ENCODE measurements at regions not wholly inside any gene's neighbourhood (a gene's known extent, or its start where the extent isn't known, plus 50 kb on each side); places are given as distances from the start of the nearest gene placed in this dataset.
"Not testable (repeated sequence)": the region's sequence is repeated elsewhere in the genome, so short reads cannot be mapped to it uniquely, and the experiment has no call there.

DNA sequence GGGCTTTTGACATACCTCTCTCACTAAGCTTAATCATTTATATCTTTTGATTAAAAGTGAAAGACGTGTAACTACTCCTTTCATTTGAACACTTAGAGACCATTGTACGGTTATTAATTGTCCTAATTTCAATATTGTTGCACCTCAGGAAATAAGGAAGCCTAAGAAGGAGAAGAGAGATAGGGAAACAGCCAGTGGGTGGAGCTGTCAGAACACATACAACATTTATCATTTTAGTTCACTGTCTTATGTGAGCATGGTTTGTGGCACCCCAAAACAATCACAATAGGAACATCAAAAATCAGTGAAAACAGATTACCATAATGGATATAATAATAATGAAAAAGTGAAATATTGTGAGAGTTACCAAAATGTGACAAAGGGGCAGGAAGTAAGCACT lies 147.2 kb upstream of the POMZP3 start:
- TF ChIP-seq, protein P1, sequence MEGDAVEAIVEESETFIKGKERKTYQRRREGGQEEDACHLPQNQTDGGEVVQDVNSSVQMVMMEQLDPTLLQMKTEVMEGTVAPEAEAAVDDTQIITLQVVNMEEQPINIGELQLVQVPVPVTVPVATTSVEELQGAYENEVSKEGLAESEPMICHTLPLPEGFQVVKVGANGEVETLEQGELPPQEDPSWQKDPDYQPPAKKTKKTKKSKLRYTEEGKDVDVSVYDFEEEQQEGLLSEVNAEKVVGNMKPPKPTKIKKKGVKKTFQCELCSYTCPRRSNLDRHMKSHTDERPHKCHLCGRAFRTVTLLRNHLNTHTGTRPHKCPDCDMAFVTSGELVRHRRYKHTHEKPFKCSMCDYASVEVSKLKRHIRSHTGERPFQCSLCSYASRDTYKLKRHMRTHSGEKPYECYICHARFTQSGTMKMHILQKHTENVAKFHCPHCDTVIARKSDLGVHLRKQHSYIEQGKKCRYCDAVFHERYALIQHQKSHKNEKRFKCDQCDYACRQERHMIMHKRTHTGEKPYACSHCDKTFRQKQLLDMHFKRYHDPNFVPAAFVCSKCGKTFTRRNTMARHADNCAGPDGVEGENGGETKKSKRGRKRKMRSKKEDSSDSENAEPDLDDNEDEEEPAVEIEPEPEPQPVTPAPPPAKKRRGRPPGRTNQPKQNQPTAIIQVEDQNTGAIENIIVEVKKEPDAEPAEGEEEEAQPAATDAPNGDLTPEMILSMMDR (IDR thresholded peaks at IDR 0.05), result peak; percentile 9 to 38 (median 26)
- not testable (repeated sequence) for TF ChIP-seq POLR2A (IDR thresholded peaks at IDR 0.05)

Data from right lobe of liver (tissue), 4 donors.